Activated CD8-positive, alpha-beta T cell treated with anti-CD3 and anti-CD28 coated beads, Interleukin-2, amount 10 ng/mL, durations not matched to agents 7 days and 5 days (primary cell): ENCODE measurements at regions not wholly inside any gene's neighbourhood (a gene's known extent, or its start where the extent isn't known, plus 50 kb on each side); places are given as distances from the start of the nearest gene placed in this dataset.

Source experiments
- ATAC-seq: fragments of 150-1000 bp; cut with Tn5 transposase; one replicate; pipeline ENCODE4 v1.10.0; 2021; ENCODE audit warnings: moderate library complexity
- CTCF ChIA-PET: fragments of 350-600 bp; sonication (Branson Sonifier 250); formaldehyde crosslinking; loops from one replicate; lab custom pipeline; 2021; ENCODE audit warnings: antibody characterized with exemption; lab: Charles Lee
- POLR2A ChIA-PET: fragments of 350-600 bp; sonication (Branson Sonifier 250); formaldehyde crosslinking; loops from one replicate; lab custom pipeline; 2021; ENCODE audit warnings: antibody characterized with exemption; lab: Charles Lee
- DNase-seq: peaks from one replicate; pipeline ENCODE4 v3.0.0-alpha.2; 2020
- H3K27ac Mint-ChIP-seq: one replicate; pipeline ENCODE4 v1.8.0; 2021; ENCODE audit warnings: mild to moderate bottlenecking, mixed read lengths
- H3K27me3 Mint-ChIP-seq: one replicate; pipeline ENCODE4 v1.8.0; 2021; ENCODE audit warnings: low read depth, mixed read lengths
- H3K36me3 Mint-ChIP-seq: one replicate; pipeline ENCODE4 v1.8.0; 2021; ENCODE audit warnings: low read depth, mixed read lengths
- H3K4me1 Mint-ChIP-seq: one replicate; pipeline ENCODE4 v1.8.0; 2021; ENCODE audit warnings: low read depth, mixed read lengths
- H3K4me3 Mint-ChIP-seq: one replicate; pipeline ENCODE4 v1.8.0; 2021; ENCODE audit warnings: mild to moderate bottlenecking, mixed read lengths
- H3K9me3 Mint-ChIP-seq: one replicate; pipeline ENCODE4 v1.8.0; 2022; ENCODE audit warnings: mixed read lengths; ENCODE audit not compliant: insufficient read depth

- H3K36me3 Mint-ChIP-seq: no peaks in the 10 kb centered on the region
- H3K27ac Mint-ChIP-seq: no peak overlapping the region
- H3K4me3 Mint-ChIP-seq: no peak overlapping the region
- no peaks in the 10 kb centered on the region for H3K9me3 Mint-ChIP-seq
- ChIA-PET CTCF (no interaction called here), POLR2A (no interaction called here)
- ATAC-seq (no peak), DNase-seq (no peak)
- no peaks in the 10 kb centered on the region for H3K4me1 Mint-ChIP-seq
- no peaks in the 10 kb centered on the region for H3K27me3 Mint-ChIP-seq
Observed at GRCh38 chr3:193085655-193086054, 155.4 kb upstream of the PLAAT1 start.

DNA sequence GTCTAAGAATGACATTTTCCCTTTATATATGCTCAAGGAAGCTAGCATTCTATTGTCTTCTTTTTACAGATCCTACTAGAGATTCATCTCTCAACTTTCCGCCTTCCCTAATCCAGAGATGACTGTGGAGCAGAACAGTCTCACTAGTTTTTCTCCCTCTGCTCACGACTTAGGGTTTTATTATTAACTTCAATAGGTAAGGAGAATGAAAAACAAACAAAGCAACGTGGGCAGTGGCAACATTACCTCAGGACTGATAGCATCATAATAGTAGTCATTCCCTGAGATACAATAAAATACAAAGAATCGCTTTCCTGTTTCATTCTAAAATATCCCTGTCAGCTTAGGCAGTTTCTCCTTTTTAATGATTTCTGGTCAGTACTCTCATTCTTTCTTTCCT, 154.3 kb upstream of the PLAAT1 start:
- H3K27me3 Mint-ChIP-seq: no peaks in the 10 kb centered on the region
- ATAC-seq (no peak), DNase-seq (no peak)
- no peaks in the 10 kb centered on the region for H3K9me3 Mint-ChIP-seq
- H3K27ac Mint-ChIP-seq: no peak overlapping the region
- ChIA-PET POLR2A (no interaction called here), CTCF (no interaction called here)
- H3K4me1 Mint-ChIP-seq: no peaks in the 10 kb centered on the region
- H3K4me3 Mint-ChIP-seq: no peak overlapping the region
- no peaks in the 10 kb centered on the region for H3K36me3 Mint-ChIP-seq

- Mint-ChIP-seq H3K4me3 (no peak overlapping the region), H3K4me1 (no peaks in the 10 kb centered on the region), H3K27ac (no peak overlapping the region), H3K36me3 (no peaks in the 10 kb centered on the region), H3K27me3 (no peaks in the 10 kb centered on the region), H3K9me3 (no peaks in the 10 kb centered on the region)
- POLR2A ChIA-PET: no interaction called here
- ATAC-seq (no peak), DNase-seq (no peak)
- CTCF ChIA-PET: no interaction called here
Observed at GRCh38 chr3:193087336-193087735, 153.7 kb upstream of the PLAAT1 start.

DNA sequence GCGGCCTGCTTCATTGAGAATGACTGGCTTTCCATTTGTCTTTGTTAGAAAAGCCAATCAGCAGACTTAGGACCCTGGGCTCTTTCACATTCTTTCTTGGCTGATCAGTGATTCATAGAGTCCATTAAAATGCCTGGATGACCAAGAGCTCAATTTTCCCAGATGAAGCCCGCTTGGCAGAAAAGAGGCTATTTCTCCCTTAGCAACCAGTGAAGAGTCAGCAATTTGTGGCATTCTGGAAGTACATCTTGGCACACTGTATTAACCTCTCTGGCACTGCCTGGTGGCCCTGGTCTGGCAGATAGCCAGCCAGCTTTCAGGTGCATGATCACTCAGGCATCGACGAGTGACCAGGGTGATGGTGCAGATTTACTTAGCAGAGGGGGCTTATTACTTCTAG, 145.7 kb upstream of the PLAAT1 start:
- ChIA-PET POLR2A (no interaction called here), CTCF (no interaction called here)
- Mint-ChIP-seq H3K4me1 (no peaks in the 10 kb centered on the region), H3K27me3 (no peaks in the 10 kb centered on the region), H3K27ac (no peak overlapping the region), H3K4me3 (no peak overlapping the region), H3K9me3 (no peaks in the 10 kb centered on the region), H3K36me3 (no peaks in the 10 kb centered on the region)
- DNase-seq: no peak
- no peak for ATAC-seq

DNA sequence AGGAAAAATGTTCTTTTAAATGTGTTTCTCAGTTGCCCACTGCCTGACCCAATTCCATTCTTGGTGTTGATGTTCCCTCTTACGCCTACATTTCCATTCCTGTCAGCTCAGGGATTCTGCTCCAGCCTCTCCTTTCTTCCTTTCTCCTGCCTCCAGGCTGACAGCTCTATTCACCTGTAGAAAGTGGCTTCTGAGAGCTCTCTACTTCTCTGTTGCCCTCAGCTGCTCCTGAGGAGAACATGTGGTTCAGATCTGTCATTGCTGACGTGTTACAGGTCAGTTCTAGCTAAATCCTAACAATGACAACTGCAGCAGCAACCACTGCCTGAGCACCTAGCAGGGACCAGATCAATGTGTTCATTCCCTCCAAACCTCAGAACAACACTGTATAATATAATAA, 144.9 kb upstream of the PLAAT1 start:
- DNase-seq (no peak), ATAC-seq (no peak)
- Mint-ChIP-seq H3K27me3 (no peaks in the 10 kb centered on the region), H3K9me3 (peaks cover 4% of the 10 kb centered on the region), H3K27ac (no peak overlapping the region), H3K36me3 (no peaks in the 10 kb centered on the region), H3K4me3 (no peak overlapping the region), H3K4me1 (no peaks in the 10 kb centered on the region)
- POLR2A ChIA-PET: no interaction called here
- CTCF ChIA-PET: no interaction called here

DNA sequence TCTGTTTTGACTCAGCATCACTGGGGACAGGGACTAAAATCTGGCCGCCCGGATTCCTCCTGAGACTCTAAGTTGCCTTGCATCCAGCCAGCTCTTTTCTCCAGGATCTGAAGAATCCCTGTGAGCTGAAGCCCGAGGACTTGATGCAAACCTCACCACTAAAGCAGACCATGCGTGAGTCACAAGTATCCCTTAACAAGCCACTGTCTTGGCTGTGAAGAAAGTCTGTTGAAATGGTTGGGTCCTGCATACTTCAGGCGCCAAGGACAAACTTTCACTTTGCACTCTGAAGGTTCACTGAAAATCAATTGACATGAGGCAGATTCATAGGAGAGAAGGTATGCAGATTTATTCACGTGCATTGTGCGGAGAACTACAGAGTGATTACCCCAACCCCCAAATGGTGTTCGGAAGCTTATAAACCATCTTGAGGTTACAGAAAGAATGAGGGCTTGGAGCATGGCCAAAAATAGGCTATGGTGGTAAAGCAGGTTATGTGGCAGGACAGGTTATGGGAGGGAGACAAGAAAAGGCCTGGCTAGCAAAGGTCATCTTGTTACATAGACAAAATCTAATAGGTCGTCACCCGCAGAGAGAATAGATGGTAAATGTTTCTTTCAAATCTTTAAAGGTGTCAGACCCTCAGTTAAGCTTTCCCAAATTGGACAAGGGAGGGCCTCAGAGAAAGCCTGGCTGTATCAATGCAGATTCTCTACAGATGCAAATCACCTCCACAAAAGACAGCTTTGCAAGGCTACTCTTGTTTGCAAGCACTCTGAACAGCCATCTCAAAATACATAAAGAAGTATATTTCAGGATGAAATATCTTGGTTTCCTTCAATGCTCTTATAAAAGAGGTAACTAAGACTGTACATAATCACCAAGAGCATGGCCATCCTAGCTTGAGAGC, 126.3 kb upstream of the PLAAT1 start:
- Mint-ChIP-seq H3K27me3 (no peaks in the 10 kb centered on the region), H3K4me3 (no peak overlapping the region), H3K36me3 (no peaks in the 10 kb centered on the region), H3K9me3 (no peaks in the 10 kb centered on the region), H3K4me1 (no peaks in the 10 kb centered on the region), H3K27ac (no peak overlapping the region)
- DNase-seq (no peak), ATAC-seq (no peak)
- ChIA-PET CTCF (no interaction called here), POLR2A (no interaction called here)

GRCh38 chr3:193116871-193117270, 124.2 kb upstream of the PLAAT1 start:
- H3K36me3 Mint-ChIP-seq: no peaks in the 10 kb centered on the region
- ATAC-seq (no peak), DNase-seq (no peak)
- H3K9me3 Mint-ChIP-seq: no peaks in the 10 kb centered on the region
- ChIA-PET CTCF (no interaction called here), POLR2A (no interaction called here)
- H3K27ac Mint-ChIP-seq: no peak overlapping the region
- H3K4me3 Mint-ChIP-seq: no peak overlapping the region
- no peaks in the 10 kb centered on the region for H3K4me1 Mint-ChIP-seq
- no peaks in the 10 kb centered on the region for H3K27me3 Mint-ChIP-seq

GRCh38 chr3:193118907-193119306, 122.1 kb upstream of the PLAAT1 start:
- H3K27me3 Mint-ChIP-seq: no peaks in the 10 kb centered on the region
- no peaks in the 10 kb centered on the region for H3K36me3 Mint-ChIP-seq
- no peaks in the 10 kb centered on the region for H3K4me1 Mint-ChIP-seq
- no peak for ATAC-seq
- POLR2A ChIA-PET: no interaction called here
- CTCF ChIA-PET: no interaction called here
- H3K27ac Mint-ChIP-seq: no peak overlapping the region
- DNase-seq: no peak
- H3K9me3 Mint-ChIP-seq: no peaks in the 10 kb centered on the region
- no peak overlapping the region for H3K4me3 Mint-ChIP-seq

DNA sequence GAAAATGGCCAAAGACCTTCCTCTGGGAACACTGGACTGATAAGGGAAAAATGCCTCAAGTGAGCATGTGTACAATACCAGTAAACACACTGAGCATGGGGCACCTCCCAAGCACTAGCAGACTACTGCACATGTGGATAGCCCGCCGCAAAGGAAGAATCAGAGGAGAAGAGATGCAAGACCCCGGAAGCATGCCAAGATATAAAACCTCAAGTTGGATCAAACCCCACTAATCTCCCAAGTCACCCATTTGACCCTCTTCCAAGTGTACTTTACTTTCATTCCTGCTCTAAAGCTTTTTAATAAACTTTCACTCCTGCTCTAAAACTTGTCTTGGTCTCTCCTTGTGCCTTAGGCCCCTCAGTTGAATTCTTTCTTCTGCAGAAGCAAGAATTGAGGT, 121.1 kb upstream of the PLAAT1 start:
- ChIA-PET POLR2A (no interaction called here), CTCF (no interaction called here)
- Mint-ChIP-seq H3K36me3 (no peaks in the 10 kb centered on the region), H3K4me1 (no peaks in the 10 kb centered on the region), H3K27ac (no peak overlapping the region), H3K27me3 (no peaks in the 10 kb centered on the region), H3K9me3 (no peaks in the 10 kb centered on the region), H3K4me3 (no peak overlapping the region)
- no peak for ATAC-seq
- no peak for DNase-seq

GRCh38 chr3:193124861-193125260, 116.2 kb upstream of the PLAAT1 start:
- no peak overlapping the region for H3K4me3 Mint-ChIP-seq
- H3K4me1 Mint-ChIP-seq: no peaks in the 10 kb centered on the region
- ATAC-seq (no peak), DNase-seq (no peak)
- H3K27me3 Mint-ChIP-seq: peaks cover 3% of the 10 kb centered on the region
- no peaks in the 10 kb centered on the region for H3K36me3 Mint-ChIP-seq
- ChIA-PET CTCF (no interaction called here), POLR2A (no interaction called here)
- H3K27ac Mint-ChIP-seq: no peak overlapping the region
- no peaks in the 10 kb centered on the region for H3K9me3 Mint-ChIP-seq

- H3K4me3 Mint-ChIP-seq: no peak overlapping the region
- H3K36me3 Mint-ChIP-seq: no peaks in the 10 kb centered on the region
- no peak for ATAC-seq
- DNase-seq: no peak
- no peak overlapping the region for H3K27ac Mint-ChIP-seq
- CTCF ChIA-PET: no interaction called here
- H3K4me1 Mint-ChIP-seq: no peaks in the 10 kb centered on the region
- peaks cover 3% of the 10 kb centered on the region for H3K27me3 Mint-ChIP-seq
- POLR2A ChIA-PET: no interaction called here
- H3K9me3 Mint-ChIP-seq: no peaks in the 10 kb centered on the region
Observed at GRCh38 chr3:193129607-193130006, 111.4 kb upstream of the PLAAT1 start.

GRCh38 chr3:193130576-193130975, 110.4 kb upstream of the PLAAT1 start:
- H3K9me3 Mint-ChIP-seq: no peaks in the 10 kb centered on the region
- peaks cover 3% of the 10 kb centered on the region for H3K27me3 Mint-ChIP-seq
- CTCF ChIA-PET: no interaction called here
- DNase-seq (no peak), ATAC-seq (no peak)
- H3K27ac Mint-ChIP-seq: no peak overlapping the region
- no peak overlapping the region for H3K4me3 Mint-ChIP-seq
- POLR2A ChIA-PET: no interaction called here
- no peaks in the 10 kb centered on the region for H3K36me3 Mint-ChIP-seq
- H3K4me1 Mint-ChIP-seq: no peaks in the 10 kb centered on the region

- DNase-seq (no peak), ATAC-seq (no peak)
- POLR2A ChIA-PET: no interaction called here
- Mint-ChIP-seq H3K4me3 (no peak overlapping the region), H3K36me3 (no peaks in the 10 kb centered on the region), H3K4me1 (no peaks in the 10 kb centered on the region), H3K9me3 (no peaks in the 10 kb centered on the region), H3K27me3 (no peaks in the 10 kb centered on the region), H3K27ac (no peak overlapping the region)
- CTCF ChIA-PET: no interaction called here
Observed at GRCh38 chr3:193132241-193132640, 108.8 kb upstream of the PLAAT1 start.
